MM.1S (cell line): ENCODE measurements at regions not wholly inside any gene's neighbourhood (a gene's known extent, or its start where the extent isn't known, plus 50 kb on each side); places are given as distances from the start of the nearest gene placed in this dataset.
"Not testable (repeated sequence)": the region's sequence is repeated elsewhere in the genome, so short reads cannot be mapped to it uniquely, and the experiment has no call there.

ENCODE experiments used
- DNase-seq: peaks from one replicate; pipeline ENCODE4 v3.0.0-alpha.2; 2015
- H2AFZ ChIP-seq: fragments of 300-600 bp; sonication (generic); 2 replicates; pipeline ENCODE4 v1.6.0; 2016; ENCODE audit warnings: antibody characterized with exemption, low read length
- H3F3A ChIP-seq: fragments of 300-600 bp; sonication (generic); 2 replicates; pipeline ENCODE4 v1.6.1; 2016; ENCODE audit warnings: mild to moderate bottlenecking, antibody characterized with exemption, low read length, moderate library complexity, mixed read lengths; ENCODE audit not compliant: insufficient read depth
- H3K27ac ChIP-seq: fragments of 300-600 bp; sonication (generic); 2 replicates; pipeline ENCODE4 v1.5.1; 2016; ENCODE audit warnings: mild to moderate bottlenecking, low read length
- H3K27me3 ChIP-seq: fragments of 300-600 bp; sonication (generic); replicated peaks from 2 replicates; pipeline ENCODE4 v1.6.0; 2016; ENCODE audit warnings: low read length; ENCODE audit not compliant: insufficient read depth
- H3K36me3 ChIP-seq: fragments of 300-600 bp; sonication (generic); replicated peaks from 2 replicates; pipeline ENCODE4 v1.6.1; 2016; ENCODE audit warnings: mild to moderate bottlenecking, low read length, mixed read lengths; ENCODE audit not compliant: insufficient read depth
- H3K4me1 ChIP-seq: fragments of 300-600 bp; sonication (generic); 2 replicates; pipeline ENCODE4 v1.6.1; 2016; ENCODE audit warnings: low read length, mixed read lengths
- H3K4me2 ChIP-seq: fragments of 300-600 bp; sonication (generic); 2 replicates; pipeline ENCODE4 v1.6.0; 2016; ENCODE audit warnings: low read depth, low read length
- H3K4me3 ChIP-seq: fragments of 300-600 bp; sonication (generic); 2 replicates; pipeline ENCODE4 v1.5.1; 2016; ENCODE audit warnings: low read length, mixed read lengths
- H3K79me2 ChIP-seq: fragments of 300-600 bp; sonication (generic); 2 replicates; pipeline ENCODE4 v1.6.1; 2016; ENCODE audit warnings: mixed run types, low read length, mixed read lengths
- H3K9ac ChIP-seq: fragments of 300-600 bp; sonication (generic); 2 replicates; pipeline ENCODE4 v1.6.1; 2016; ENCODE audit warnings: low read length, mixed read lengths
- H3K9me2 ChIP-seq: fragments of 300-600 bp; sonication (generic); replicated peaks from 2 replicates; pipeline ENCODE4 v1.6.1; 2016; ENCODE audit warnings: mild to moderate bottlenecking, low read length, mixed read lengths; ENCODE audit not compliant: insufficient read depth
- H3K9me3 ChIP-seq: fragments of 300-600 bp; sonication (generic); replicated peaks from 2 replicates; pipeline ENCODE4 v1.6.1; 2016; ENCODE audit warnings: mild to moderate bottlenecking, low read length, mixed read lengths; ENCODE audit not compliant: insufficient read depth
- H4K20me1 ChIP-seq: fragments of 300-600 bp; sonication (generic); 2 replicates; pipeline ENCODE4 v1.6.1; 2016; ENCODE audit warnings: mild to moderate bottlenecking, low read length, moderate library complexity, mixed read lengths; ENCODE audit not compliant: insufficient read depth
- EZH2 ChIP-seq: fragments of 300-600 bp; sonication (generic); optimal IDR thresholded peaks from 2 replicates; pipeline ENCODE3; 2017; ENCODE audit warnings: low read depth, mild to moderate bottlenecking, antibody characterized with exemption, low read length, mixed read lengths
- EZH2phosphoT487 ChIP-seq: fragments of 300-600 bp; sonication (generic); IDR thresholded peaks from 2 replicates; pipeline ENCODE4 v1.6.1; 2018; ENCODE audit warnings: antibody characterized with exemption, low read length
- TF ChIP-seq, protein P1 (sequence below): fragments of 300-600 bp; sonication (generic); IDR thresholded peaks from 2 replicates; pipeline ENCODE4 v1.5.1; 2016; ENCODE audit warnings: antibody characterized with exemption, low read length, mixed read lengths

DNA sequence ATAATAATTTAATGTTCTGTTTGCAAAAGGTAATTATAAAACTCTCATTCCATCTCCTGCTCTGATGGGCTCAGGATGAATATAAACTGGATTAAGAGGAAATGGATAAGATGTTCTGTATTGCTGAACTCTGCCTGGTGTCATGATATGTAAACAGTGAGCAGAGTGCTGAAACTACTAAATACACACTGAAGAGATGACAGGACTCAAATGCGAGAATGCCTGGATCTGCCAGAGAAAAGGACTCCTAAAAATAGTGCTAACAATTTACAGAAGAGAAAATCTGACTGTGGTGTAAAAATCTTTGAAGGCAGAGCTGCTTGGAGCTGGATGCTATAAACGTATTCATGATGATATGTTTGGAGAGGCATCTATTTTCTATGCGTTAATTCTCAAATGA is 303.2 kb downstream of the RWDD3 start:
- Histone ChIP-seq H3K9ac (no peak overlapping the region), H3F3A (no peaks in the 10 kb centered on the region), H3K4me2 (no peak overlapping the region), H3K27ac (no peak overlapping the region), H2AFZ (no peak overlapping the region), H3K79me2 (no peaks in the 10 kb centered on the region), H3K36me3 (no peaks in the 10 kb centered on the region), H3K27me3 (no peaks in the 10 kb centered on the region), H3K4me3 (no peak overlapping the region), H3K9me2 (no peaks in the 10 kb centered on the region), H4K20me1 (no peaks in the 10 kb centered on the region), H3K9me3 (no peaks in the 10 kb centered on the region), H3K4me1 (no peaks in the 10 kb centered on the region)
- DNase-seq, result no peak
- TF ChIP-seq EZH2phosphoT487 (no peak), EZH2 (no peak)
- TF ChIP-seq, protein P1, sequence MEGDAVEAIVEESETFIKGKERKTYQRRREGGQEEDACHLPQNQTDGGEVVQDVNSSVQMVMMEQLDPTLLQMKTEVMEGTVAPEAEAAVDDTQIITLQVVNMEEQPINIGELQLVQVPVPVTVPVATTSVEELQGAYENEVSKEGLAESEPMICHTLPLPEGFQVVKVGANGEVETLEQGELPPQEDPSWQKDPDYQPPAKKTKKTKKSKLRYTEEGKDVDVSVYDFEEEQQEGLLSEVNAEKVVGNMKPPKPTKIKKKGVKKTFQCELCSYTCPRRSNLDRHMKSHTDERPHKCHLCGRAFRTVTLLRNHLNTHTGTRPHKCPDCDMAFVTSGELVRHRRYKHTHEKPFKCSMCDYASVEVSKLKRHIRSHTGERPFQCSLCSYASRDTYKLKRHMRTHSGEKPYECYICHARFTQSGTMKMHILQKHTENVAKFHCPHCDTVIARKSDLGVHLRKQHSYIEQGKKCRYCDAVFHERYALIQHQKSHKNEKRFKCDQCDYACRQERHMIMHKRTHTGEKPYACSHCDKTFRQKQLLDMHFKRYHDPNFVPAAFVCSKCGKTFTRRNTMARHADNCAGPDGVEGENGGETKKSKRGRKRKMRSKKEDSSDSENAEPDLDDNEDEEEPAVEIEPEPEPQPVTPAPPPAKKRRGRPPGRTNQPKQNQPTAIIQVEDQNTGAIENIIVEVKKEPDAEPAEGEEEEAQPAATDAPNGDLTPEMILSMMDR, result no peak

DNA sequence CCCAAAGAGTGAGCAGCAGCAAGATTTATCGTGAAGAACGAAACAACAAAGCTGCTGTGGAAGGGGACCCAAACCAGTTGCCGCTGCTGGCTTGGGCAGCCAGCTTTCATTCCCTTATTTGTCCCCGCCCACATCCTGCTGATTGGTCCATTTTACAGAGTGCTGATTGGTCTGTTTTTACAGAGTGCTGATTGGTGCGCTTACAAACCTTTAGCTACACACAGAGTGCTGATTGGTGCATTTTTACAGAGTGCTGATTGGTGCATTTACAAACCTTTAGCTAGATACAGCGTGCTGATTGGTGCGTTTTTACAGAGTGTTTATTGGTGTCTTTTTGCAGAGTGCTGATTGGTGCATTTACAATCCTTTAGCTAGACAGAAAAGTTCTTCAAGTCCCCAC is 304.2 kb downstream of the RWDD3 start:
- H3K27ac ChIP-seq, H3K4me2 ChIP-seq, H3K9me3 ChIP-seq, H3K27me3 ChIP-seq, H3K36me3 ChIP-seq, H3K9ac ChIP-seq, DNase-seq, H2AFZ ChIP-seq, H3K79me2 ChIP-seq, H3K4me1 ChIP-seq, H3K4me3 ChIP-seq, H3K9me2 ChIP-seq, H3F3A ChIP-seq, H4K20me1 ChIP-seq: not testable (repeated sequence)

DNA sequence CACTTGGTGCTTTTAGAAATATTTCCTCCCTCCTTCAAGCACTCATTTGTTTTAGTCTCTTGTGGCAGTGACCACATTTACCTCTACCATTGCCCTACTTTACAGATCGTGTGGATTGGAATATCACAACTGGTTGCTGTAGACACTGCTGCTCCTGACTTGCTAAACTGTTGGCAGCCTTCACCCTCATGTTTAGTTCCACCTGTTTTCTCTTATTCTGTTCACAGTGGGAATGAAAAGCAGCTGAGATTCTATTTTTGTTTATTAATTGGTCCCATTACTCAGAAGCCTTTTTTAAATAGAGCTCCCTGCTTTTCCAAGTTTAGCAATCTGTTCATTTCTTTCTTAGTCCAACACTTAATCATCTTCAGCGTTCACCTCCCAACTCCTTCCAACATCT is 308.9 kb downstream of the RWDD3 start:
- TF ChIP-seq EZH2phosphoT487, result no peak
- TF ChIP-seq, protein P1, result no peak
- no peak for TF ChIP-seq EZH2
- H3K36me3 ChIP-seq, result no peaks in the 10 kb centered on the region

DNA sequence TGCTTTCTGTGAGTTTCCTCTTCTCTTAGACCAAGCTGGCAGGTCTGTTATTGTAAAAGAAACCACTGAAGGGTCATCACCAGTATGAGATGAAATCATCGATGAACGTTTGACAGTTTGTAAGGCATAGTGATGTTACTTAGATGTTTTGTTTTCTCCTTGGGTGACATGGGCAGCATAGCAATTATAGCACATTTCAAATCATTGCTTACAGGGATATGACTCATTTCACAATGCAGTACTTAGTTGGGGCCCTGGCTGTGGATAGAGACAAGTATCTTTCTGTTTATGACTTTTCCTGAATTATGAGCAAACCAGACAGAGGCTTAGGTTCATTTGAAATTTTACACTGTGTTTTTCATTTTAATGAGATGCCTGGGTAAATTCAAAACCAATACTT is 313.0 kb downstream of the RWDD3 start:
- no peak for DNase-seq
- Histone ChIP-seq H4K20me1 (no peaks in the 10 kb centered on the region), H3K27ac (no peak overlapping the region), H3K79me2 (no peaks in the 10 kb centered on the region), H3K4me2 (no peak overlapping the region), H3K9me3 (no peaks in the 10 kb centered on the region), H3K36me3 (no peaks in the 10 kb centered on the region), H3K9ac (no peak overlapping the region), H3F3A (no peaks in the 10 kb centered on the region), H2AFZ (no peak overlapping the region), H3K4me3 (no peak overlapping the region), H3K4me1 (no peaks in the 10 kb centered on the region), H3K9me2 (no peaks in the 10 kb centered on the region), H3K27me3 (no peaks in the 10 kb centered on the region)
- TF ChIP-seq EZH2phosphoT487 (no peak), EZH2 (no peak)
- TF ChIP-seq, protein P1, result no peak

More for the DNA sequence above, 308.9 kb downstream of the RWDD3 start:
- Histone ChIP-seq H4K20me1 (no peaks in the 10 kb centered on the region), H3K27ac (no peak overlapping the region), H3K79me2 (no peaks in the 10 kb centered on the region), H3K27me3 (no peaks in the 10 kb centered on the region), H3K9ac (no peak overlapping the region), H3K4me1 (no peaks in the 10 kb centered on the region), H3K9me3 (no peaks in the 10 kb centered on the region), H3K4me3 (no peak overlapping the region), H2AFZ (no peak overlapping the region), H3K9me2 (no peaks in the 10 kb centered on the region), H3K4me2 (no peak overlapping the region), H3F3A (no peaks in the 10 kb centered on the region)
- no peak for DNase-seq
